NCI-H748 (cell line): ENCODE measurements at regions not wholly inside any gene's neighbourhood (a gene's known extent, or its start where the extent isn't known, plus 50 kb on each side); places are given as distances from the start of the nearest gene placed in this dataset.

ENCODE experiments used
- DNase-seq: peaks from one replicate; lab custom pipeline; 2025; ENCODE audit not compliant: unreplicated experiment; lab: John Stamatoyannopoulos, UW

DNA sequence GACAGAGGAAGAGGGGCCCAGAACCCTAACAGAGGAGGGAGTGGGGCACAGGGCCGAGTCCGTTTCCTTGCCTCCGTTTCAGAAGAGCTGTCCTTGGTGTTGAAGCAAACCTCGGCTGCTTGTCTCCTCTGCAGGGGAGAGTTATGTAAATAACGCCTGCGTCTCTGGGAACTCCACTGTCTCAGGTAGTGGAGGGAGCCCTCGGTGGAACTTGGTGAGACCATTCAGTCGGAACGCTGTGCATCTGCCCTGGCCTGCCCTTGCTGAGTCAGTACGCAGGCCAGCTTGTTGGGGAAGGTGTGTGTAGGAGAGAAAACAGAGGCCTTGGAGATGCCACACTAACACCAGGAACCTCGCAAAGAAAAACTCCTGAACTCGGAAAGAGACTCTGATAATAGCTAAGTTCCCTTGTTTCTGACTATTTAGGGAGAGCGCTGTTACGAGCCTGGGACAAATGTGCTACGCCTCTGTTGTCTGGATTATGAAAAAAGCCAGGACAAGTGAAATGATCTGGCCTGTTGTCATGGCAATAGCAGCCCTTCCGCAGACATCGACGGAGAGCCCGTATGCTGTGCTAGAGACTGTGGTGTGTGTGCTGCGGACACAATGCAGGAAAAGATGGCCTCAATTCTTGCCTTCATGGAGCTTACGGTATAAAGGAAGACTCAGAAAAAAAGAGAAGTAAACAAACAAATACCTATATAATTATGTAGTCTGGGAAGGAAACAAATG, 94.6 kb upstream of the AKT3 start:
- no peak for DNase-seq

DNA sequence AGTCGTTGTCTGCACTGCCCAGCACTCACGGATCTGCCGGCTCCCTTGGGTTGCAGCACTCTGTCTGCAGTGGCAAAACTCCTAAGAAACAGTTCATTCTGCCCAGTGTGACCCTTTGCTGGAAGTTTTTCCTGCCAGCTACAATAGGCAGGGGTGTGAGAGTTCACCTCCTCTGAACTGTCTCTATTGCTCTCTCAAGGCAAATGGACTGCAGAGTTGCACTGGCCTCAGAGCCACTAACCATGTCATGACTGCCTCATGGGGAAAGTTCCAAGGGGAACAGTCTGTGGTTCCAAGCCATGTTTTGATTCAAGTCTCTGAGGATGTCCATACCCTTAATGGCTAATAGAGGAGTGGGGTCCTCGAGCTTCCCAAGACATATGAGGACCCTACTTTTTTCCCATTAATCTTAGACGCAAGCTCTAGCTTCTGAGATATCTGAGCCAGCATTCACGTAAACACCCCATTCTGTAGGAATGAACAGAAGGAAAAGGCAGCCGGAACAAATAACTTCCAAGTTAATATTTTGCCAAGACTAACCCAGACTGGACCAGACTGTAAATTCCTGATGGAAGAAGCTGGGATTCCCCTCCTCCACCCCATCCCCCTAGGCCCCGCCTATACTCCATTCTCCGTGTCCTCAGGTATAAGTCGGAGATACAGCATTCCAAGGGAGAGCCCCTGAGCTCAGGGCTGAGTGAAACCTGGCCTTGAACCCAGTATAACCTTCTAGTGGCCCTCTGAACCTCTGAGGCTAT, 93.8 kb upstream of the AKT3 start:
- DNase-seq, result no peak

DNA sequence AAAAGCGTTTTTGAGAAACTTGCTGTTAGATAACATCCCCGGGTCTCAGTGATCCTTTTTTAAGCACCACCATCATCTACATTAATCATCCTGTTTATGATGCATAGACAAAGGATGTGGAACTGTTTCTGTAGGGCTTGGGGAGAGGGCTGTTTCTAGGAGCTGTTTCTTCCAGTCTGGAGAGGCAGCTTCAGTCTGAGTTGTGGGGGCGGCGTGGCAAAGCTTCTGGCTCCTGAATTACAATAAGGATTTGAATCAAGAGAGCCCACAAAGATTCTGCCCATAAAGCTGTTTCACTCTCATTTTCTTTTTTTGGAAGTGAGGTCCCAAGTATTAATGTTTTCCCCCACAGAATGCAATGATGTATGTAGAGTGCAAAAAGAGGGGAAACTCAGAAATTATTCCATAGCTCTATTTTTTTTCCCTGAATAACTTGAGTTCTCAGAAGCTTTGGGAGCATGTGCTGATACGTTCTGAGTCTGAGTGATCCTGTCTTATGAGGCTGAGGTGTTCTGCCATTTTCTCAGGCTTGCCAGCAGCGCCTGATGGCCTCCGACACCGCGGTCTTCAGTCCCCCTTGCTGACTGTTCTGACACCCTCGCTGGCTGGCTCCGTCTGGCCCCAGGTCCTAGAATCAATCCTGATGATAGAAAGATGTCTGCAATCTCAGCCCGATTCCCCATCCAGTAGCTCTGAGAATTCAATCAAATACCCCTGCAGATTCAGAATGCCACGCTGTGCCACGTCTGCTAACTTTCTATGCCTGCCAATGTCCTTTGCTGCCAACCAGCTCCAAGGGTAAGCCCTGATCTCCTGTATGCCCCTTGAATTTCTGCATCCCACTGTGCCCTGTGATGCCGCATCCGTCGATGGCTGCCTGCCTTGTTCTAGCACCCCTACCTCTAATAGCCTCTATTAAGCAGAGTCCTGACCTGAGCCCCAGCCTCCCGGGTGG, 92.4 kb upstream of the AKT3 start:
- DNase-seq, result no peak

GRCh38 chr1:243940451-243940850, 90.4 kb upstream of the AKT3 start:
- no peak for DNase-seq

DNA sequence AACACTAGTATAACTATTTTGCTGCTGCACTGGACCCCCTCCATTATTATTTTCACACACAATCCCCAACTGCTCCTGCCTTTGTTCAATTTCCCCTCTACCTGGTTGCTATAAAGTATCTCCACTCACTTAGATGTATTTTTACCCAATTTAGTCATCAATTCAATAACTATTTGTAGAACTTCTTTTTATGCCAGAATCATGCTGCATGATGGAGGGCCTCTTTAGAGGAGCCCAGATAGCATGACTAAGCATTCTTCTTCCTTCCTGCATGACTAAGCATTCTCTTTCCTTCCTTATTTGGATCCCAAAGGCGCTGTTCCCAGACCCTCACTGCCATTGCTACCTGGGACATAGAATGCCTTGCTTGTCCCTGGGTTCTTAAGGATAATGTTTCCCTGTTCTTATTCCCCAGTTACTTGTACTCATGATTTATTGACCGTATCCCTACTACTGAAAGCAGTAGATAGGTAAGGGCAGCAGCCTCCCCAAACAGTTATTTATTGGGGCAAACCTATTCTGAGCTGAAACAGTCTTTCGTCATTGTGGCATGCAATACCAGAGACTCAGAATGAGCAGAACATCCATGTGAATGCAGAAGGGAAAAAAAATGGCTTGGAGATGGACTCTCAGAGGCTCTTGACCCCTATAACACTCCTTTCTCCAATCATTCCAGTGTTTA, 89.3 kb upstream of the AKT3 start:
- DNase-seq, result no peak

- no peak for DNase-seq
Measured at GRCh38 chr1:243938208-243938607, 88.2 kb upstream of the AKT3 start.

GRCh38 chr1:243933495-243933894, 83.5 kb upstream of the AKT3 start:
- DNase-seq, result no peak

- DNase-seq, result no peak
Measured at GRCh38 chr1:243931957-243932356, 81.9 kb upstream of the AKT3 start.

GRCh38 chr1:243930822-243931671, 81.0 kb upstream of the AKT3 start:
- no peak for DNase-seq

DNA sequence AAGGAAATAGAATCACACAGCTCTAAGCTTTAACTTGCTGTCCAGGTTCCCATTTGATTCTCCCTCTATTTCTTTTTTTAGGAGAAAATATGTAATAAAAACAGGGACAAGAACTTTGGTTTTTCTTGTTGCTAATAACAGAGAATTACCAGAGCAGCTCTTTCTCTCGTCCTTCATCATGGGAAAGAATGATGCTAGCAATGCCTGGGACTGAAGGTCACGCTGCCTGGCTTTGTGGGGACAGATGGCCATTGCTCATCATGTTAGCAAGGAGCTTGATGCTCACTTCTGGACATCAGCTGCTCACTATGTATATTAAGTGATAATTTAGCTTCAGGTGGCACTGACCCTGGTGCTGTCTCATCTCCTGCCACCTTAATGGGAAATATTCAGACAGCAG, 77.3 kb upstream of the AKT3 start:
- no peak for DNase-seq

DNA sequence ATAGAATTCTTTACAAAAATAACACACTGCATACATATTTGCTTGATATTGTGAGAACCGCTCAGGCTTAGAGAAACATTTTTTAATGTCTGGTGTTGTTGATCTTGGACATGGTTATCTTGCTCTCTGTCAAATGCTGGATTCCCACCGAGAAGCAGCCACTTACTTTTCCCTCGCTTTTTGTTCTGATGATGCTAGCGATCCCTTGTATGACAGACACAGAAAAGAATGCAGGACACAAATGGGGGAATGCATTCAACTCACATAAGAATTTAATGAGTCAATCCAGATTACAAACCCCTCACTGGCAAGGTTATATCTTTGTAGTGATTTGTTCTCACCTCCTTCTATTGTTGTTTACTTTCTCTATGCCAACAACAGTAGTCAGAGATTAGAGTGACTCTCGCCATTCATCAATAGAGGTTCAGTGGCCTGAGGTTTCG, 76.8 kb upstream of the AKT3 start:
- DNase-seq, result no peak

DNA sequence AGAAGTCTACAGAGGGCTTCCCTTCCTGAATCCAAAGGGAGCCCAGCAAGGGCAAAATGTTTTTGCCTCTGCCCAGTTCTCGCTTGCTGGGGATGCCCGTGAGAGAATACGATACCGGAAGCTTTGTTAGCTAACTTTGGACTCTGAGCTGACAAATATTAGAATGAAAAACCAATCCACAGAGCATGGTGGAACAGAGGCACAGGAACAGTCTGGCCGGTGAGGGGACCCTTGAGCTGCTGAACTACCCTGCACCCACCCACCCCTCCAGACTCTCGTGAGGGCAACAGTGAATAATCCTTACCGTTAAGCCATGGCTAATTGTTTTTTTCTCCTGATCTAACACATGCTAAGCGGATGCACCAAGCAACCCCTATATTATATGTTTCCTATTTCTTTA, 76.3 kb upstream of the AKT3 start:
- no peak for DNase-seq

- no peak for DNase-seq
Measured at GRCh38 chr1:243924588-243925349, 74.7 kb upstream of the AKT3 start.

GRCh38 chr1:243924188-243924587, 74.1 kb upstream of the AKT3 start:
- DNase-seq, result no peak

GRCh38 chr1:243923292-243924171, 73.5 kb upstream of the AKT3 start:
- DNase-seq, result no peak

- peak; percentile 70 for DNase-seq
Measured at GRCh38 chr1:243921111-243921510, 71.1 kb upstream of the AKT3 start.

DNA sequence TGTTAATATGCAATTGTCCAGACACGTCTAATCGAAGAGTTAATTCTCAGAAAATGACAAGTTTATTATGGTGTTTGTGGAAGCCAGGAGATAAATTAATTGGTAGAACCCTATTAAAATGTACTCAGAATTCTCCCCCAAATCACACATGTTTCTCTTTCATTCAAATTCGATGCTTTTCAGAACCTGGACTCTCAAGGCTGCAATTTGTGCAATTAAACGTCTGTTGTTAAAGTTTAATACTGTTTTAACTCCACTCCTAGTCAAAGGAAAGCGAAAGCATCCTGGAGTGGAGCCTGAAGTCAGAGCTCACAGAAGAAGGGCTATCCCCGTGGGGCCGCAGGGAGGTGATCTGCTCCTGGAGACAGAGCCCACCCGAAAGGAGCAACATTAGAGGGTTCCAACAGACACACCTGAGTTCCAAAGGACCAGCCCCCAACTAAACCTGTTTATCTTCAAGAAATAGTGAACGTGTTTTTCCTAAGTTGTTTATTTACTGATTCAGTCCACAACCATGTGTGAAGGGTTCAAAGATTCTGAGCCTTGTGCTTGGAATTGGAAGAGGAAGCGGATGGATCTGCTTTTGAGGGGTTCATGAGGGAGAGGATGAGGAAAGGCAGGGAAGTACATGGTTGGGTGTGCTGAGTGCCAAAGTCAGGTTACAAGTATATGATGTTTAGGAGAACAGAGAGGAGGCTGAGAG, 68.0 kb upstream of the AKT3 start:
- peak; percentile 10 for DNase-seq
